ENCODE measurements at regions not wholly inside any gene's neighbourhood (a gene's known extent, or its start where the extent isn't known, plus 50 kb on each side); places are given as distances from the start of the nearest gene placed in this dataset.
"Not testable (repeated sequence)": the region's sequence is repeated elsewhere in the genome, so short reads cannot be mapped to it uniquely, and the experiment has no call there.

DNA sequence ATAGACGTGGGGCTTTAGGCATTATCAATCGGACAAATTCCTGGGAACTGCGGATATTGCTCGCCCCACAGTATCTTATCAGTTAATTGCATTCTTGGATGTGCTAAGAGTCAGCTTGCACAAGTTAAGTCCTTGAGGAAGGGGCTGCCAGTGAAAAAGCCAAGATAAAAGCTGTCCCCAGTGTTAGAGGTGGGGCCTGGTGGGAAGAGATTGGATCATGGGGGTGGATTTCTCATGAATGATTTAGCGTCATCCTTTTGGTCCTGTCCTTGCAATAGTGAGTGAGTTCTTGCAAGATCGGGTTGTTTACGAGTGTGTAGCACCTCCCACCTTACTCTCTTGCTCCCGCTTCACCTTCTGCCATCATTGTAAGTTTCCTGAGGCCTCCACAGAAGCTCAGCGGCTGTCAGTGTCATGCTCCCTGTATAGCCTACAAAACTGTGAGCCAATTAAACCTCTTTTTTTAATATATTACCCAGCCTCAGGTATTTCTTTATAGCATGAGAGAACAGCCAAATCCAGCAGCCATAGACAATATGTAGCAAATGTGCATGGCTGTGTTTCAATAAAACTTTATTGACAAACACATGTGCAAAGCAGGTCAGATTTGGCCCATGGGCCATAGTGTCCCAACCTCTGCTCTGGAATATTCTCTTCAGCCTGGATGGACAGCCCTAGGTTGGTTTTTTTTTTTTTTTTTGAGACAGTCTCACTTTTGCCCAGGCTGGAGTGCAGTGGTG lies 189.2 kb downstream of the OTOP1 start:
- DNase-seq (ENCODE audit: low spot score): not testable (repeated sequence)

- DNase-seq (ENCODE audit: low spot score): not testable (repeated sequence)
Observed at GRCh38 chr4:4045823-4046222, 180.9 kb downstream of the OTOP1 start.

- DNase-seq (ENCODE audit: low spot score): not testable (repeated sequence)
Observed at GRCh38 chr4:4046686-4047085, 180.0 kb downstream of the OTOP1 start.

DNA sequence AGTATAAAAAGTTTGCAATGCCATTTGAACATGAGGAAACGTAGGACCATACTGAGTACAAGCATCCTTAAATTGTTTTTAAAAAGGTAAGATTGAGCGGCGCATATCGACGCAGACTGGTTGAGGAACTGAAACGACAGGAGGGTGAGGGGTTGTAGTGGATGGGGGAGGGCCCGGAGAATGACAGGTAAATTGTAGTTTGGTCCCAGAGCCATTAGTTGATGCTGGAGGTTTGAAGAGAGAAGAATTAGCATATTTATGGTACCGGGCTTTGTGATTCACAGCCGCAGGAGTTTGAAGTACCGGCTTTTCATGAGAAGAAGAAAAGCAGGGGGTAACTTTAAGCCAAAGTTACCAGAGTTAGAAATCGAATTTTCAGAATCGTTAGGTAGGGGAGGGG lies 179.5 kb downstream of the OTOP1 start:
- not testable (repeated sequence) for DNase-seq (ENCODE audit: low spot score)

- not testable (repeated sequence) for DNase-seq (ENCODE audit: low spot score)
Observed at GRCh38 chr4:4048227-4048626, 178.5 kb downstream of the OTOP1 start.

DNA sequence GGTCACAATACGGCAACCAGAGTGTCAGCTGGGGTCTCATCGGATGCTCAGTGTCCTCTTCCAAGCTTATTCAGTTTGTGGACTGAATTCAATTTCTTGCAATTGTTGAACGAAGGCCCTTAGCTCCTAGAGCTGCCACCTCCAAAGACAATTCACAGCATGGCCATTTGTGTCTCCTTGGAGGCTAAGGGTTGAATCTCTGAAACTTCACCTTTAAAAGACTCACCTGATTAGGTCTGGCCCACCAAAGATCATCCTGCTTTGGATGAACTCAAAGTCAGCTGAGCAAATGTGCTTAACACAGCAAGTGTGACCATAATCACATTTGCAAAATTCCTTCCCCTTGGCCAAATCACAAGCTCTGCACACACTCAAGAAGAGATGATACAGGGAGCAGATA lies 175.9 kb downstream of the OTOP1 start:
- not testable (repeated sequence) for DNase-seq (ENCODE audit: low spot score)

GRCh38 chr4:4052933-4053332 lies 173.8 kb downstream of the OTOP1 start:
- DNase-seq (ENCODE audit: low spot score): not testable (repeated sequence)

GRCh38 chr4:4057226-4057625 lies 169.5 kb downstream of the OTOP1 start:
- DNase-seq (ENCODE audit: low spot score): not testable (repeated sequence)

DNA sequence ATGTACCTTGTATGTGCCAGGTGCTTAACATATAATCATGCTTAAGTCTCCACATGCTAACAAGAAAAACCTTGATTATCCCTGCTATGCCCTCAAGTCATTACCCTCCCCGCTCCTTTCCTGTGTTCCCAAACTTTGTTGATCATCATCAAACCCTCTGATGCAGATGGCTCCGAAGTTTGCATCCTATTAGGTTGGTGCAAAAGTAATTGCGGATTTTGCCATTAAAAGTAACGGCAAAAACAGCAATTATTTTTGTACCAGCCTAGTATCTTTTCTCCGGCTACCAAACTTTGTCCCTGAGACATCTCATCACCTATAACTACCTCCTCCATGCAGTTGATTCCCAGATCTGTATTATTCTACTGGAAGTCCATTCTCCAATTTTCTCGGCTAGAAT lies 142.6 kb downstream of the OTOP1 start:
- not testable (repeated sequence) for DNase-seq (ENCODE audit: low spot score)

DNA sequence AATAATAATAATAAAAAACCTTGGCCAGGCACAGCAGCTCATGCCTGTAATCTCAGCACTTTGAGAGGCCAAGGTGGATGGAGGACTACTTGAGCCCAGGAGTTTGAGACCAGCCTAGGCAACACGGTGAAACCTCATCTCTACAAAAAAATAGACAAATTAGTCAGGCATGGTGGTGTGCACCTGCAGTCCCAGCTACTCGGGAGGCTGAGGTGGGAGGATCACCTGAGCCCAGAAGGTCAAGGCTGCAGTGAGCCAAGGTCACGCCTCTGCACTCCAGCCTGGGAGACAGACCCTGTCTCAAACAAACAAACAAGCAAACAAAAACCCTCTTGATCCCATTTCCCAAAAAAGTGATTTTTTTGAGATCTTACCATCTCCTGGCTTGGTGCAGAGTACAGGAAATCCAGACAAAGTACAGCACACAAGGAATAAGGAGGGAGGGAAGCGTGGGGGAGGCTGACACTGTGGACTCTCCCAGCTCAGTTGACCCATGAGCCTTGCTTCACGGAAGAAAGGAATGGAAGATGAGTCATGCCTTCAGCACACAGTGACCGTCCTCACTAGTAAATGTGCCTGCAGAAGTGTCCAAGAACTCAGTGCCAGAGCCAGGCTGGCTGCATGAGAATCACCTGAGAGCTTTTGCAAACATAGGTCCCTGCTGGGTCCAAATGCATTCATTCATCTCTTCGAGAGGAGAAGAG lies 136.9 kb downstream of the OTOP1 start:
- not testable (repeated sequence) for DNase-seq (ENCODE audit: low spot score)

GRCh38 chr4:4090720-4091119 lies 136.0 kb downstream of the OTOP1 start:
- not testable (repeated sequence) for DNase-seq (ENCODE audit: low spot score)

DNA sequence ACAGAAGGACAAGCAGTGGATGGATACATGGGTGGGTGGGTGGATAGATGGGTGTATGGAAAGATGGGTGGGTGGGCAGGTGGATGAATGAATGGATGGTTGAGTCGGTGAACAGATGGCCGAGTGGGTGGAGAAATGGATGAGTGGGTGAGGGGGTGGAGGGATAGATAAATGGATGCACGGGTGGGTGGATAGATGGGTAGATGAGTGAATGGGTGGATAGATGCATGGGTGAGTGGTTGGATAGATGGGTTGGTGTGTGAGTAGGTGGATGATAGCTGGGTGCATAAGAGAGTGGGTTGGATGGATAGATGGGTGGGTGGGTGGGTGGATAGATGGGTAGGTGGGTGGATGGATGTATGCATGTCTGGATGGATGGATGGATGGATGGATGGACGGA lies 134.6 kb downstream of the OTOP1 start:
- not testable (repeated sequence) for DNase-seq (ENCODE audit: low spot score)

DNA sequence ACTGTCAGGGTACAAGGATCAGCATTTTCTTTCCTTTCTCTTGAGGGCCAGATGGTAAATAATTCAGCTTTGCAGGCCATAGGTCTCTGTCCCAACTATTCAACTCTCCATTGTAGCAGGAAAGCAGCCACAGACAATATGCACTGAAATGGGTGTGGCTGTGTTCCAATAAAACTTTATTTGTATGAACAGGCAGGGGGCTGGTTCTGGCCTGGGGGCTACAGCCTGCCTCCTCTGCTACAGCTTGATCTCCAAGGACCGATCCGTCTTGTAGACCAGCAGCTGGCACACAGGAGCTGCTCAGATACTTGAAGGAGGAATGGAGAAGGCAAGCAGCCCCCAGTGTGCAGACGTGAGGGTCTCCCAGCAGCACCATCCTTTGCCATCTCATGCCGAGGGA lies 127.1 kb downstream of the OTOP1 start:
- DNase-seq (ENCODE audit: low spot score): not testable (repeated sequence)

DNA sequence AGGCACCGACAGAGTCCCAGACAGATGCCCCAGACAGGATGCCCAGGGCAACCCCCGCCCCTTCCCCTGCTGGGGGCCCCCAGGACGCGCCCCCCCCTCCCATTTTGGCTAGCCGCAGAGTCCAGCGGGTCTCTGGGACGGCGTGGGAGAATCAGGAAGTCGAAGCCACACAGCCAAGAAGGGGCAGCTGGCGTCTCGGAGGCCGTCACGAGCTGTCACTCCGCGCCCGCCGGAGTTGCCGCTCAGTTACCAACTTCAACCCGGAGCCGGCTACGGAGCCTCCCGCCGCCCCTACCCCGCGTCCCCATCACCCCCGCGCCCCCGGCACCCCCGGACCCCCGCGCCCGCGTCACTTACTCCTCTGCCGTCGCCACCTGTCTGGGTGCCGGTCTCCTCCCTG lies 119.8 kb downstream of the OTOP1 start:
- not testable (repeated sequence) for DNase-seq (ENCODE audit: low spot score)

GRCh38 chr4:4107411-4108107 lies 119.2 kb downstream of the OTOP1 start:
- DNase-seq (ENCODE audit: low spot score): peak; percentile 36

DNA sequence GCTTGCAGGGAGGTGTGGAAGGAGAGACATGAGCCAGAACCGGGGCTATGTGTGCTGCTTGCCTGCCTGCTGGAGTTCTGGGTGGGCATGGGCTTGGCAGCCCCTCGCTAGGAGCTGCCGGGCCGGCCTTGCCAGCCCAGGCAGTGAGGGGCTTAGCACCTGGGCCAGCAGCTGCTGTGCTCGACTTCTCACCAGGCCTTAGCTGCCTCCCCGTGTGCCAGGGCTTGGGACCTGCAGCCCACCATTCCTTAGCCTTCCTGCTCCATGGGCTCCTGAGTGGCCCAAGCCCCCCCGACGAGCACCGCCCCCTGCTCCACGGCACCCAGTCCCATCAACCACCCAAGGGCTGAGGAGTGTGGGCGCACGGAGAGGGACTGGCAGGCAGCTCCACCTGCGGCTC lies 111.3 kb downstream of the OTOP1 start:
- DNase-seq (ENCODE audit: low spot score): not testable (repeated sequence)

- not testable (repeated sequence) for DNase-seq (ENCODE audit: low spot score)
Observed at GRCh38 chr4:4116901-4117300, 109.8 kb downstream of the OTOP1 start.

- DNase-seq (ENCODE audit: low spot score): not testable (repeated sequence)
Observed at GRCh38 chr4:4134368-4134767, 92.4 kb downstream of the OTOP1 start.

DNA sequence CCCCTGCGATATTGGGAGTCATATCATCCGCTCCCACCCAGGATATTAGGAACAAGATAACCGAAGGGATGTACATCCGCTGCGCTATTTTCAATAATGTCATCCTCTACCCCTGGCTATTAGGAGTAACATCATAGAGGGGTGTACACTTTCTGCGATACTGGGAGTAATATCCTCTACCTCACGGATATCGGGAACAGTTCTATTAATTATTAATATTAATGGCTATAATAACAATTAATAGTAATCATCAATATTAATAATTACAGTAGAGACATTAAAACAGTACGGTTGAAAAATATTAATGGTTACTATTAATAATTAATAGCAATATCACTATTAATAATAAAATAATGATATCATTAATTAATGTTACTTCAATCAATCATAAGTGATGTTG lies 90.1 kb downstream of the OTOP1 start:
- not testable (repeated sequence) for DNase-seq (ENCODE audit: low spot score)
